C4-2B (cell line): ENCODE measurements at regions not wholly inside any gene's neighbourhood (a gene's known extent, or its start where the extent isn't known, plus 50 kb on each side); places are given as distances from the start of the nearest gene placed in this dataset.

ENCODE experiments used
- ZFX ChIP-seq: fragments of 450-650 bp; IDR thresholded peaks from 2 replicates; pipeline ENCODE4 v1.6.1; 2017
- TF ChIP-seq, protein P1 (sequence below): fragments of 450-650 bp; conservative IDR thresholded peaks from 2 replicates; pipeline ENCODE4 v1.5.1; 2017; ENCODE audit warnings: mild to moderate bottlenecking

DNA sequence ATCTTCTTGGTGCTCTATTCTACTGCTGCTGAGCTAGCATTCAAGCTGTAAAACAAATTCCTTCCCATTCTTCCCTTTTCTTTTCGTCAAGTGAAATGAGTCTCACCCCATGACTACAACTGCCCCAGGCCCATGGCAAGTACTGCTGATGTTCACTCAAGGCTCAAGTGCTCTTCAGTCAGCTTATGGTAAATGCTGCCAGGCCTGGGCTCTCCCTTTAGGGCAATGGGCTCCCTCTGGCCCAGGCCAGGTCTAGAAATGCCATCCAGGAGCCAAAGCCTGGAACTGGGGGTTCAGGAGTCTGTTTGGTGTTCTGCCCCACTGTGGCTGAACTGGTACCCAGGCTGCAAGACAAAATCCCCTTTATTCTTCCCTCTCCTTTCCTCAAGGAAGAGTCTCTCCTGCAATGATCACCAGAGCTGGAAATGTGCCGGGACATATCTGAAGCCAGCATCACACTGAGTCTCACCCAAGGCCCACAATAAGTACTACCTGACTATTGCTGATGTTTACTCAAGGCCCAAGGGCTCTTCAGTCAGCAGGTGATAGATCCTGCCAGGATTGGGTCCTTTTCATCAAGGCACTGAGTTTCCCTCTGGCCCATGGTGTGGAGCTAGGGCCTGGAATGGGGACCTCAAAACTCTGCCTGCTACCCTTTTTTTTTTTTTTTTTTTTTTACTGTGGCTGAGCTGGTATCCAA is 205.0 kb upstream of the STAC start:
- TF ChIP-seq, protein P1, sequence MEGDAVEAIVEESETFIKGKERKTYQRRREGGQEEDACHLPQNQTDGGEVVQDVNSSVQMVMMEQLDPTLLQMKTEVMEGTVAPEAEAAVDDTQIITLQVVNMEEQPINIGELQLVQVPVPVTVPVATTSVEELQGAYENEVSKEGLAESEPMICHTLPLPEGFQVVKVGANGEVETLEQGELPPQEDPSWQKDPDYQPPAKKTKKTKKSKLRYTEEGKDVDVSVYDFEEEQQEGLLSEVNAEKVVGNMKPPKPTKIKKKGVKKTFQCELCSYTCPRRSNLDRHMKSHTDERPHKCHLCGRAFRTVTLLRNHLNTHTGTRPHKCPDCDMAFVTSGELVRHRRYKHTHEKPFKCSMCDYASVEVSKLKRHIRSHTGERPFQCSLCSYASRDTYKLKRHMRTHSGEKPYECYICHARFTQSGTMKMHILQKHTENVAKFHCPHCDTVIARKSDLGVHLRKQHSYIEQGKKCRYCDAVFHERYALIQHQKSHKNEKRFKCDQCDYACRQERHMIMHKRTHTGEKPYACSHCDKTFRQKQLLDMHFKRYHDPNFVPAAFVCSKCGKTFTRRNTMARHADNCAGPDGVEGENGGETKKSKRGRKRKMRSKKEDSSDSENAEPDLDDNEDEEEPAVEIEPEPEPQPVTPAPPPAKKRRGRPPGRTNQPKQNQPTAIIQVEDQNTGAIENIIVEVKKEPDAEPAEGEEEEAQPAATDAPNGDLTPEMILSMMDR = no peak
- TF ChIP-seq ZFX = no peak
